GM21619 (cell line): ENCODE measurements at regions not wholly inside any gene's neighbourhood (a gene's known extent, or its start where the extent isn't known, plus 50 kb on each side); places are given as distances from the start of the nearest gene placed in this dataset.
A peak's percentile ranks its signal among the peaks of the same experiment; 100 is the strongest.
"Not testable (repeated sequence)": the region's sequence is repeated elsewhere in the genome, so short reads cannot be mapped to it uniquely, and the experiment has no call there.

ENCODE experiments used
- ATAC-seq: cut with Tn5 transposase; IDR thresholded peaks from one replicate; pipeline ENCODE4 v1.9.1; 2021; ENCODE audit not compliant: unreplicated experiment

DNA sequence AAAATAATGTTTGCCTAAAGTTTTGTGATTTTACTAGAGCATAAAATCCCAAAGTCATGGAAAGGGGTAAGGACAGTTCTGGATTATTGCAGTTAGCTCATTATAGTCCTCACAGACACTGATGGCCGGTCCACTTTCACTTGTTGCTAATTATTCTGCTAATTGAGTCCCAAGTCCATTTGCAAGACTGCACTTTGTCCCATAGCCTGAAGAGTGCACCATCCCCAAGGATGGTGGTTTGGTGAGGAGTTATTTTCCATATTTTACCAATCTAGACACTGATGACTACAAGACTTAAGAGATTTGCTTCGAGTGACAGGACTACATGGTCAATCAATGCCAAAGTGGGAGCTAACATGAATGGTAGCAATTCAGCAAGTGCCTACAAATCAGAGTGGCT, 181.8 kb upstream of the CACNA2D1 start:
- no peak for ATAC-seq

DNA sequence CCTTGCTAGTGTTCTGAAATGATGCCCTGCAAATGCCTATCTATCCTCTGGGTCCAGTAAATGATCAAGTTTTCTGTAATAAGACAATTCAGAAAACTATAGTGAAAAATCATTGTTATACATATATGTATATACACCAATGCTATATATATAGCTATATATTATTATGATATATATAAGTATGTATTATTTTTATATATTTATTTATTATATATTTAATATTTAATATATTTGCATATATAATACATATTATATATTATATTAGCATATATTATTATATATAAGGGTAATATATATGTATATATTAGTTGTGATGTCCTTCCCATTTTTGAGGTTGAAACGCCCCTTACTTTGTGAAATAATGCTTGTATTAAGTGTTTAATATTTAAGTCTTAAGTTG, 181.4 kb upstream of the CACNA2D1 start:
- ATAC-seq: no peak

DNA sequence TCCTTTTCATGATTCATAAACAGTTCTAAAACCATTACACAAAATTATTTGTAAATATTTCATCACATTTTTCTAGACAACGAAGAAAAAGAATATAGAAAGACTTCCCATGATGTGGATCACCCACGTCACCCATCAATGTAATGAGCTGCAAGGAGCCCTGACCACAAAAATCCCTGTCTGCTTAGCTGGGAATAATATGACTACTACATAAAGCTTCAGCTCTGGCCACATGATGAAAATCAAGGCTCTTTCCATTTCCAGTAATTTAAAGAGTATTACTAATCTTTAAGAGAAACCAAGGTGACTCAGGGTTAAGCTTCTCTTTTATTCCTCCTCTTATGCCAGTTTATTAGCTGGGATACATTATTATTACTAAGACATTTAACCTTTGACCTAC, 180.8 kb upstream of the CACNA2D1 start:
- ATAC-seq: no peak

DNA sequence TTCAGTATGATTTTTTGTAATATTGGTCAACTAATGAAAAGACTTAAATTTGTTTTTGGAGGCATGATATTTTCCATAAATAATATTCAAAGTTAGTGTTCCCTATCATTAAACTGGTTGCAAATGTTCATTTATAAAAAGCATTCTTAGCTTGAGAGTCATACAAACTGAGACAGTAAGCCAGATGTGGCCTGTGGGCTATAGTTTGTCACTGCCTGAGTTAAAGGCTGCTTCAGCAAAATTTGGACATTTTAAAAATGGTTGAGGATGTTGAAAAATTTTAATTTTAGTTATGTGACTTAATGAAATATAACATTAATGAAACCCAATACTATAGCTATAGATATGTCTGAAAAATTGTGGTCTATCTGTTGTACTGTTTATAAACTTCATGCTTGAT, 180.2 kb upstream of the CACNA2D1 start:
- ATAC-seq: no peak

DNA sequence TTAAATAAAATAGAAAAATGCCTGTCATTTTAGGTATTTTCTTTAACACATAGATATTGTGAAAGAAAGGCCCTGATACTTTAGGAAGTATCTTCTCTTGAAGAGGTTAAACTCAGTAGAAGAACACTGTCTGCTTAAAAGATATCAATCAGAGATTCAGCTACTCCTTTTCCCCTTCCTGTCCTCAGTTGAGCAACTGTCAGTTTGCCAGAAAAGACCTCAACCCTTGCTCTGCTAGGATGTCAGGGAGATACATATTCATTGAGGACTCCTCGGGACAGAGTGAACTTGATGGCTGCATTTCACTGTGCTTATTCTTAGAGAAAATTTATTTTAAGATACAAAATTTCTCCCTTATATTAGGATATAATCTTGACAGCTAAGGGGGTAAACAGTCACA, 173.6 kb upstream of the CACNA2D1 start:
- no peak for ATAC-seq

DNA sequence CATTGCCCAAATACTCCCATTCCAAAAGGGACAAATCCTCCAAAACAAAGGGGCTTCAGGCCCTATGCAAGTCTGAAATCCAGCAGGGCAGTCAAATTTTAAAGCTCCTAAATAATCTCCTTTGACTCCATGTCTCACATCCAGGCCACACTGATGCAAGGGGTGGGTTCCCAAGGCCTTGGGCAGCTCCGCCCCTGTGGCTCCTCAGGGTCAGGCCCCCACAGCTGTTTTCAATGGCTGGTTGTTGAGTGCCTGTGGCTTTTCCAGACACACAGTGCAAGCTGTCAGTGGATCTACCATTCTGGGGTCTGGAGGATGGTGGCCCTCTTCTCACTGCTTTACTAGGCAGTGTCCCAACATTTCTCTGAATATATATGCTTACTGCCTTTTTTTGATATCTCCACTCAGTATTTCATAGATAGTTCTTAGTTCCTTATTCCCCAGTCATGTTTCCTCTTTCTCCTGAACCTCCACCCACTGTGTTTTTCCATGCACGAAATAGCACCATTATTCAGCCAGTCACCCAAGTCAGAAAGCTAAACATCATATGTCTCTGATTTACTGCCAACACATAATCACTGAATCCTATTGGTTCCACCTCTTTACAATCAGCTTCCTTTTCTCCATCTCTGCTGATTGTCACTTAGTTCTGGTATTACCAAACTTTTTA, 172.6 kb upstream of the CACNA2D1 start:
- ATAC-seq: no peak

DNA sequence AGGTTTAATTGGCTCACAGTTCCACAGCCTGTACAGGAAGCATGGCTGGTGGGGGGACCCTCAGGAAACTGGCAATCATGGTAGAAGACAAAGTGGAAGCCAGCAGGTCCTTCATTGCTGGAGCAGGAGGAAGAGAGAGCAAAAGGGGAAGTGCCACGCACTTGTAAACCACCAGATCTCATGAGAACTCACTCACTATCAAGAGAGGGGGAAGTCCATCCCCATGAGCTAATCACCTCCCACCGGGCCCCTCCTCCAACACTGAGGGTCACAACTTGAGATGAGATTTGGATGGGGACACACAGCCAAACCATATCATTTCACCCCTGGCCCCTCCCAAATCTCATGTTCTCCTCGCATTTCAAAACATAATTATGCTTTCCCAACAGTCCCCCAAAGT, 171.9 kb upstream of the CACNA2D1 start:
- peak; percentile 77 for ATAC-seq

DNA sequence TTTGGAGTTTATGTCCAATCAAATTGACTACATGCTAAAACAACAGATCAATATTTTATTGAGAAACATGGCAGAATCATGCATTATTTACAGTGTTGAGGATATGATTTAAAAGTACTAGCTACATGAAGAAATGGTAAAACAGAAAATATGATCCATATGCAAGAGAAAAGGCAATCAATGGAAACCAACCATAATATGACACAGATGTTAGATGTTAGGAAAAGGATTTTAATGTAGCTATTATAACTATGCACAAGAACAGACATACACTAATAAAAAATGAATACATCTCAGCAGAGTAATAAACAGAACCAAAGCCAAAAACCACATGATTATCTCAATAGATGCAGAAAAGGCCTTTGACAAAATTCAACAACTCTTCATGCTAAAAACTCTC, 166.2 kb upstream of the CACNA2D1 start:
- no peak for ATAC-seq

DNA sequence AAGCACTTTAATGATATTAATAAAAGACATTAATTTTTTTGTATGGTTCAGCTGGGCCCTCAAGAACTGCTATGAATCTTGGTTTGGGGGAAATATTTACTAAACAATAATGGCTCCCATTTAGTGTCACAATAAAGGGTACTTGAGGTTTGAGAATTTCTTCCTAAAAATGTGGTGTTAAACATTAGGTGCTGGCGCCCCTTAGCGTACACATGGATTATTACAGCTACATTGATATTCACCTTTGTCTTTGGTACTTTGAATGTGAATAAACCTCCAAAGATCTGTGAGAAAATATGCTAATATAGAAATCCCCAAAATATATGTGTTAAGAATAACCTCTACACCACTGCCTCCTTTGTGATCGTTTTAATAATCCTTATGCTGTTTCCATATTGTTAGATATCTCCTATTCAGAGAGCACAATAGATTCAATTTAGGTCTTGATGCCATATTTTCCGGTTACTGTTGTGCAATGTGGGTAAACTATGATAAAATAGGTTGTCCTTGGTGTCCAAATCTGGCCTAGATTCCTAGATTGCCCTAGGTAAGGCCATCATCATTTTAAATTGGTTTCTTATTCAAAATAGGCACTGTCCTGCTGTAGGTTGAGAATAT, 161.8 kb upstream of the CACNA2D1 start:
- ATAC-seq: no peak

DNA sequence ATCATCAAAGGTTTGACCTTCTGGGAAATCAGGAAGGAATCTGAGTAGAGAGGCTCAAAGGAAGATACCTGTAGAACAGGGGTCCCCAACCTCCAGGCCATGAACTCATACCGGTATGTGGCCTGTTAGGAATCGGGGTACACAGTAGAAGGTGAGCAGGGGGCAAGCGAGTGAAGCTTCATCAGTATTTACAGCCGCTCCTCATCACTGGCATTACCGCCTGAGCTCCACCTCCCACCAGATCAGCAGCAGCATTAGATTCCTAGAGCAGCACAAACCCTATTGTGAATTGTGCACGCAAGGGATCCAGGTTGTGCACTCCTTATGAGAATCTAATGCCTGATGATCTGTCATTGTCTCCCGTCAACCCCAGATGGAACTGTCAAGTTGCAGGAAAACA, 158.5 kb upstream of the CACNA2D1 start:
- ATAC-seq: no peak

DNA sequence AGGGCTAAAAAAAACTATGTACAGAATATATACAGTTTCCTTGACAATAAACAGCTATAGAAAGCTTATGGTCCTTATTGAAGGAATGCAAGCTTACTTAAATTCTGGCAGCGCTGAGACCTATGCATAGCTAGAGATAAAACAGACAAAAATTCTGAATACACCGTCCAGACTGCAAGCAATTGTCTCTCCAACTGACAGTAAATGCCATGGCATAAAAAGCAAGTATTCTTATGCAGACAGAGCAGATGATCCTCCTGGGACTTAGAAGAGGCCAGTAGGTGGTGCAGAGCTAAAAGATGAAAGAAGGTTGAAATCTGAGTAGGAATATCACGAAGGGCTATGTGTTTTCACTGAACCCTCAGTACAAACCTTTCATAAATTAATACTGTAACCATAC, 157.0 kb upstream of the CACNA2D1 start:
- no peak for ATAC-seq

DNA sequence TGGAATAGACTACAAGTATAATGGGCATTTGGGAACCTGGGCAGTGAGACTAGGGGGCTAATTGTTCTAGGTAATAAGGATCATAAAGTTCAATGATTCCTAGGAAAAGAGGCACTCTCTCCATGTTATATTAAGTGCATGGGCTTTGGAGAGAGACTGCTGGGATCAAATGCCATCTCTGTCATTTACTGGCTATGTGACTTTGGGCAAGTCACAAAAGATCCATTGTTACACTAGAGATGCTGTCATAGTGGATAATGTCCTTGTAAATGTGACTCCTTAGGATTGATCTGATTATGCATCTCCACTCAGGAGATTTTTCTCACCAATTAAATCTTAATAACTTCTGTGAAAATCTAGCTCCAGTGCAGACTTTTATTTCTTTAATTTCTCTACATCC, 156.3 kb upstream of the CACNA2D1 start:
- ATAC-seq: no peak

DNA sequence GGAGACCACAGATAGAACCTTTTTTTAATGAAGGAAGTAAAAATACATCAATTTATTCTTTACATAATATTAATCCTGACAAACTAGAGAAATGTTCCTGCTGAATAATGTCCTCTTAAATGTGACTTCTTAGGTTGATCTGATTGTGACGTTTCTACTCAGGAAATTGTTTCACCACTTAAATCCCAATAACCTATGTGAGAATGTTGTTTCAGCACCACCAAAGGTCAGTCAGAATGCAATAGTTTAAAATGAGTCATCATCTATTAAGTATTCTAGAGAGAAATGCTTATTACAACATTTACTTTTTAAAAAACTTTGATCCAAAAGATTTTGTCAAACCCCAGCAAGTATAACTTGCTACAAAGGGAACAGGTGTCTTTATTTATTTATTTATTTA, 155.4 kb upstream of the CACNA2D1 start:
- no peak for ATAC-seq

DNA sequence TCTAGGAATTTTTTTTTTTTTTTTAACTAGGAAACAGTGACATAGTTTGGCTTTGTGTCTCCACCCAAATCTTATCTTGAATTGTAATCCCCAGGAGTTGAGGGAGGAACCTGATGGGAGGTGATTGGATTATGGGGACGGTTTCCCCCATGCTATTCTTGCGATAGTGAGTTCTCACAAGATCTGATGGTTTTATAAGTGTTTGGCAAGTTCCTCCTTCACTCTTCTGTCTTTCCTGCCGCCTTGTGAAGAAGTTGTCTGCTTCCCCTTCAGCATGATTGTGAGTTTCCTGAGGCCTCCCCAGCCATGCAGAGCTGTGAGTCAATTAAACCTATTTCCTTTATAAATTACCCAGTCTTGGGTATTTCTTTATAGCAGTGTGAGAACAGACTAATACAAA, 152.2 kb upstream of the CACNA2D1 start:
- not testable (repeated sequence) for ATAC-seq

DNA sequence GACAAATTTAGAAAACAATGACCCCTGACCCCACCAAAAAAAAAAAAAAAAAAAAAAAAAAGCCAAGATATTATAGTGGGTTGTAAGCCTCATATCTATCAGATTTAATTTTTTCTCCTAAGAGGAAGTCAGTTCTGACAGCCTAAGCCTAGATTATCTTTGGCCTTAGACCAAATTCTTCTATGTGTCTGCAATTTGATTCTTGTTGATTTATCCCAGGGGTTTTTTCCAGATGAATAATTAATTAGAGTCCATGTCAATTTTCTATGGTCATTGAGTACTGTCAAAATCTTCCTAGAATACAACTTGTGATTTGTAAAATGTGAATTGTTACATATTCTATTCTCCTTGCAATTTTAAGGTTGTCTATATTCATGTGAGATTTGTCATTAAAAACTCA, 151.6 kb upstream of the CACNA2D1 start:
- ATAC-seq: no peak

DNA sequence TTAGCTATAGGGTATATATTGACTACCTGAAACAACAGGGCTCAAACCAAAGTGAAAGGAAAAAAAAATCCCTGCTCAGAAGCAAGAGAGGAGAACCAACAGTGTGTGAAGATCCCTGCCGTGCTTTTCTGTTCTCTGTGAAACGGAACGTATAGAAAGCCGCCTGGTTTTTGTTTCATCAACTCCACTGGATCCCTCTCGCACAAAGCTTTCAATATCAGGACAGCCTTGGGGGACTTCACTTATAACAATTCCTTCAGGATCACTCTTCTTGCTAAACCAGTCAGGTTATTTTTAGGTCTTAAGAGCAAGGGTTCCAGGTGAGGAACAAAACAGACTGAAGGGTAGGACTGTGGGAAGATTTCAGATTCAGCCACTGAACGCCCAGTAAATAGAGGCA, 151.1 kb upstream of the CACNA2D1 start:
- no peak for ATAC-seq

DNA sequence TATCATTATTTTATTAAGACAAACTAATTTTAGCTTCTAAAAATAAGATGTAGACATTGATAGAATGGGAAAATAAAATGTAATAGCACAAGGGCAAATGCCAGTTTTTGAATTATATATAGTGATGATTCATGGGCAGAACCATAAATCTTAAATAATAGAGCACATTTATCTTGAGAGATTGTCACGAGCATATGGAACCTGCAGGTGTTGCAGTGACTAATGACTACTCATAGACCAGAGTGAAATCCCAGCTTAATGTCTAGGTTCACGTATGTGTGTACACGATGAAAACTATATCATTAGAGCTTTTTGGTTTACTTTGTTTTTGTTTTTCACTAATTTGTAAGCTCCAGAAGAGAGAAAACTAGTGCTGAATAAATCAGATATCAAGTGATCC, 150.2 kb upstream of the CACNA2D1 start:
- no peak for ATAC-seq

DNA sequence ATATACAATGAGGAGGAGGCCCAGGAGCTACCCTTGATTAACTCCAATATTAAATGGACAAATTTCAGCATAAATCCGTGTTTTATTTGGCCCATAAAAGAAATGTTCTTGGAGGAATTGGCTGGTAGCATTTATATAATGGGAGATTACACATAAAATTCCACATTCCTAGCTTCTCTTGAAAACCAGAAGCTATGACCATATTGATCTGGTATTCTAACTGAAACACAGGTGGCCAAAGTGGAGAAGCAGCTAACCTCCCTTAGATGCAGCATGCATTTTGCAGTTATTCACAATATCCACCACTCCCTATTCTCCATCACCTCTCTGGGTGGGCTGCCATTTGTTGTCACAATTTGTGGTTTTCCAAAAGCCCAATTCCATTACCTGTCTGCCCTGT, 148.8 kb upstream of the CACNA2D1 start:
- ATAC-seq: no peak

DNA sequence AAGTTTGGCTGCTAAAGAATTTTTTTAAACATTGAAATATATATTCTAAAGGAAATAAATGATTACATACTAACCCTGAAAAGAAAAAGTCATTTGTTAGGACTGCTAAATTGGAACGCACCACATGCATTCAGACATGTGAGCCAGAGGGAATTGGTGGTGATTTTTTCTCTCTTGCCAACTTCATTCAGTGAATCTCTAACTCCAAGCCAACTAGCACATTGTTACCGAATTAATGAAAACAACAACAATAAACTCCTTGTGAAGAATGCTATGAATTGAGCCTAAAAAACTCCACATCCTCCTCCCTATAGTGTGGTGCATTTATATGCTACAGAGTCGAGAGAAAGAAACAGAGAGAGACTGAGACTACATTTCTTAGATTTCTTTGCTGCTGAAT, 135.5 kb upstream of the CACNA2D1 start:
- no peak for ATAC-seq

DNA sequence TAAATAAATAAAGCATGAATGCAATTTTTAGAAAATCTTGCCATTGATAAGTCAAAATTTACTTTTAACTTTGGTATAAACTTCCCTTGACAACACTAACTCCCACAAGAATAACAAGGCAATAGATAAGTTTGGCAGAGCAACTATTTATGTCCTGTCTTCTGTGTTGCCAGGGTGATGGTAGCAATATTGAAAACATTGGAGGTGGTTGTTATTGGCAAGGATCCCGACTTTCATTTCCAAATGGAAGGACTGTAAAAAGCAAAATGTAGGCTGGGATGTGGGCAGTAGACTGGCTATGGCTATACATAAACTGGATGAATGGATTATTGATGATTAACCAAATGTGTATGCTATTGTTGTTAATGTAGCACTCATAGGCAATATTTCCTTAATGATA, 134.9 kb upstream of the CACNA2D1 start:
- ATAC-seq: no peak

DNA sequence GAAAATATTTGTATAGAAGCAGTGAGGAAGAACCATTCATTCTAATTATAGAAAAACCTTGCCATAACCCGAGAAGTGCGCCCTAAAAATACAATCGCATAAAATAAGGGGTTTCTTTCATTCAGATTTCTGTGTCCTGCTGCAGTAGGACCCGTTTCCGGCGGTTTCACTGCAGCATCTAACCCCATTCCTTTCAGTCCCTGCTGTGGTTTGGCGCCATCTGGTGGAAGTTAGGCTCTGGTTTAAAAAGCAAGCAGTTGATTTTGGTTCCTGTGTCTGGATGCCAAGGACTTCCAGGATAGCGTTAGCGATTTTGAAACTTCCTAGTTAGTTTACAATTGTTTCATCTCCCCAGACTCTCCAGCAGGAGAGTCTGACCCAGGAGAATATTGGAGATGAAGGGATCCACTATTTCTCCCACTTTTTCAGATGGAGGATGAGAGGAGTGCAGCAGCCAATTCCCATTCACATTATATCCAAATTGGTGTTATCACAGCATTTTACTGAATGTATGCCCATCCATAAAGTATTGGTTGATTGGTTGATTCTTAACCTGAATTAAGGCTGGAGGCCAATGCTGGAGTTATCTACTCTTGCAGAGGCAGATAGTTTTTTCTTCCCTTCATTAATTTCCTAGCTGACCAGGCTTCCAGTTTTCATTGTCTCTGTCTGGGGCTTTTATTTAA, 128.8 kb upstream of the CACNA2D1 start:
- peak; percentile 91 for ATAC-seq

DNA sequence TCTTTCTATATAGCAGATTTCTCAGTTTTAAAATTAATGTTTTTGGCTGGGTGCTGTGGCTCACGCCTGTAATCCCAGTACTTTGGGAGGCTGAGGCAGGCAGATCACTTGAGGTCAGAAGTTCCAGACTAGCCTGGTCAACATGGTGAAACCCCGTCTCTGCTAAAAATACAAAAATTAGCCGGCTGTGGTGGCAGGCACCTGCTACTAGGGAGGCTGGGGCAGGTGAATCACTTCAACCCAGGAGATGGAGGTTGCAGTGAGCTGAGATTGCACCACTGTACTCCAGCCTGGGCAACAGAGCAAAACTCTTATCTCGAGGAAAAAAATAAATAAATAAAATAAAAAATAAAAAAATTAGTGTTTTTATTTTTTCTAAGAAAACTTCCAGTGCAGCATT, 127.5 kb upstream of the CACNA2D1 start:
- ATAC-seq: not testable (repeated sequence)

DNA sequence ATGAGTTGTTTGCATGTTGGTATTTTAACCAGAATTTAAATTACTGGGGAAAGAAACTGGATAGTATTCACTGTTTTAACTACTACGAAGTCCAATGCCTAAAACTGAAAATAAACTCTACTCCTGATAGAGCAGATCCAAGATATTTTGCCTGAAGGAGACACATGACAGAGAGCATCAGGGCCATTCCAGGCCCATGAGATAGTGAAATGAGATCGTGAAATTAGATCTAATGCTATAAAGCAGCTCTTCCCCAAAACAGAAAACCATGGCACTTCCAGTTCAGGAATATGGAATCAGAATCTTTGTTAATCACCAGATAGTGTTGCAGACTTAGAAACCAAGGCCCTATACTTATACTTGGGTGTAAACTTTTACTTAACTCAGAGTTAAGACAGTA, 124.3 kb upstream of the CACNA2D1 start:
- no peak for ATAC-seq
